SK-N-MC (cell line): ENCODE measurements at regions not wholly inside any gene's neighbourhood (a gene's known extent, or its start where the extent isn't known, plus 50 kb on each side); places are given as distances from the start of the nearest gene placed in this dataset.

Experiments used
- EZH2 ChIP-seq: fragments of 200-600 bp; sonication (generic); IDR thresholded peaks from one replicate; pipeline ENCODE4 v1.6.1; 2017; ENCODE audit warnings: antibody characterized with exemption
- POLR2AphosphoS5 ChIP-seq: IDR thresholded peaks from 2 replicates; pipeline ENCODE4 v1.6.1; 2012; ENCODE audit warnings: mild to moderate bottlenecking, low read depth, low read length, borderline replicate concordance

DNA sequence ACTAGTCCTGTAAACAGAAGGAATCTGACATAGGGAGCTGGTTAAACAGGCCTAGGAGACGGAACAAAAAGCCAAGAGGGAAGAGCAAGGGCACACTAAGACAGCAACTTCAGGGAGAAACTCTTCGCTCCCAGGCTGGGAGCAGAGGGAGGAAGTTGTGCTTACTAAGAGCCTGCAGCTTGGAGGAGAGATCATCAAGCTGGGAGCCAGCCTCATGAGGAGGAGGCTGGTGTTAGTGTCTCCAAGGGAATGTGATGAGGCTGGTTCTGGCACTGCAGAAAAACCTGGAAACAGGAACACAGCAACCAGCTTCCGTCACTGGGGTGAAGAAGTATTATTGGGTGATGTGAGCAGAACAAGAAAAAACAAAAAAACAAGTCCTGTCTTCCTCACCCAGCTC, 1027.3 kb downstream of the UQCRFS1 start:
- TF ChIP-seq EZH2 (no peak), POLR2AphosphoS5 (no peak)
